GM12878 (cell line): ENCODE measurements at regions not wholly inside any gene's neighbourhood (a gene's known extent, or its start where the extent isn't known, plus 50 kb on each side); places are given as distances from the start of the nearest gene placed in this dataset.

Experiments
- ATAC-seq: fragments of 200-7000 bp; cut with Tn5 transposase; 3 replicates; pipeline ENCODE4 v1.9.1; 2020; ENCODE audit warnings: mild to moderate bottlenecking, moderate library complexity
- BruUV-seq: library from RNA; stranded (reverse); fragments of 400-500 nt; replicated peaks from 2 replicates; lab custom pipeline; 2021; lab: Mats Ljungman, UMichigan
- CTCF ChIA-PET: fragments of 300-600 bp; sonication (Branson Sonifier 250); formaldehyde crosslinking; extraction: SDS; loops from one replicate; lab custom pipeline; 2021; ENCODE audit warnings: inconsistent platforms; lab: Yijun Ruan, JAX
- POLR2A ChIA-PET: fragments of 350-600 bp; formaldehyde crosslinking; extraction: SDS; loops from one replicate; lab custom pipeline; 2021; ENCODE audit warnings: inconsistent platforms; lab: Charles Lee
- RAD21 ChIA-PET: fragments of 300-600 bp; sonication (Branson Sonifier 250); formaldehyde crosslinking; loops from one replicate; lab custom pipeline; 2023; ENCODE audit warnings: antibody characterized with exemption; ENCODE audit not compliant: unreplicated experiment; lab: Charles Lee
- SMC1A ChIA-PET: fragments of 300-600 bp; sonication (Branson Sonifier 250); formaldehyde crosslinking; loops from one replicate; lab custom pipeline; 2023; ENCODE audit not compliant: unreplicated experiment, uncharacterized antibody; lab: Charles Lee
- DNase-seq: peaks from one replicate; pipeline ENCODE4 v3.0.0-alpha.2; 2011; ENCODE audit warnings: low read depth, low spot score
- FAIRE-seq: peaks from 3 replicates; lab custom pipeline; 2011; peaks lifted over from hg19 to GRCh38; lab: Jason Lieb, UNC
- H2AFZ ChIP-seq: 2 replicates; pipeline ENCODE4 v1.6.0; 2011; ENCODE audit warnings: low read depth, low read length, control low read depth; ENCODE audit not compliant: control insufficient read depth
- H3K27ac ChIP-seq: 2 replicates; pipeline ENCODE4 v1.5.1; 2011; ENCODE audit warnings: control low read depth; ENCODE audit not compliant: control insufficient read depth, insufficient read depth
- H3K27me3 ChIP-seq, 2 experiments: replicated peaks in 1 of 2; 2 replicates each; pipeline versions ENCODE4 v1.6.0 to v1.6.1; 2011; ENCODE audit warnings: low read length in 1 of 2; ENCODE audit not compliant: control insufficient read depth in 2 of 2, insufficient read depth in 2 of 2
- H3K36me3 ChIP-seq, 2 experiments: 2 replicates each; pipeline ENCODE4 v1.5.1; 2011; ENCODE audit warnings: low read length in 1 of 2; ENCODE audit not compliant: control insufficient read depth in 2 of 2, insufficient read depth in 2 of 2
- H3K4me1 ChIP-seq: 2 replicates; pipeline ENCODE4 v1.6.1; 2011; ENCODE audit warnings: mild to moderate bottlenecking, low read length, moderate library complexity, mixed read lengths; ENCODE audit not compliant: control insufficient read depth, insufficient read depth
- H3K4me2 ChIP-seq: 2 replicates; pipeline ENCODE4 v1.6.0; 2011; ENCODE audit warnings: control low read depth; ENCODE audit not compliant: control insufficient read depth, insufficient read depth
- H3K4me3 ChIP-seq: fragments of 200-600 bp; sonication (generic); 2 replicates; pipeline ENCODE4 v1.5.1; 2016
- H3K79me2 ChIP-seq: 2 replicates; pipeline ENCODE4 v1.6.0; 2011; ENCODE audit warnings: low read length; ENCODE audit not compliant: control insufficient read depth, insufficient read depth
- H3K9ac ChIP-seq: 2 replicates; pipeline ENCODE4 v1.8.0; 2011; ENCODE audit warnings: low read length, control low read depth, mixed read lengths; ENCODE audit not compliant: control insufficient read depth, insufficient read depth
- H3K9me3 ChIP-seq: replicated peaks from 3 replicates; pipeline ENCODE4 v1.5.1; 2011; ENCODE audit warnings: mild to moderate bottlenecking, low read length; ENCODE audit not compliant: control insufficient read depth, insufficient read depth
- H4K20me1 ChIP-seq: 2 replicates; pipeline ENCODE4 v1.6.0; 2011; ENCODE audit not compliant: control insufficient read depth, insufficient read depth
- ATF2 ChIP-seq: IDR thresholded peaks from 2 replicates; pipeline ENCODE4 v1.6.1; 2012; ENCODE audit warnings: low read length, inconsistent platforms
- CBX3 ChIP-seq: fragments of 200-600 bp; sonication (generic); IDR thresholded peaks from 2 replicates; pipeline ENCODE4 v1.6.1; 2016; ENCODE audit warnings: low read depth, borderline replicate concordance
- HDGF ChIP-seq: fragments of 450-650 bp; IDR thresholded peaks from 2 replicates; pipeline ENCODE4 v1.6.1; 2016; ENCODE audit warnings: antibody characterized with exemption
- HSF1 ChIP-seq: fragments of 150-350 bp; IDR thresholded peaks from 2 replicates; pipeline ENCODE4 v1.6.1; 2014; ENCODE audit warnings: mild to moderate bottlenecking, low read depth, low read length
- JUND ChIP-seq: IDR thresholded peaks from 2 replicates; pipeline ENCODE4 v1.6.1; 2012; ENCODE audit warnings: low read depth, mild to moderate bottlenecking, low read length, improper control_type of control experiment, moderate library complexity
- NFXL1 ChIP-seq: fragments of 450-650 bp; IDR thresholded peaks from 2 replicates; pipeline ENCODE4 v1.6.1; 2017; ENCODE audit warnings: antibody characterized with exemption, mild to moderate bottlenecking, borderline replicate concordance
- SRF ChIP-seq, 2 experiments: IDR thresholded peaks; 2 replicates each; pipeline ENCODE4 v1.6.1; 2011; ENCODE audit warnings: low read depth in 2 of 2, low read length in 2 of 2, mild to moderate bottlenecking in 1 of 2, moderate library complexity in 1 of 2
- TCF7 ChIP-seq: IDR thresholded peaks from 2 replicates; pipeline ENCODE4 v1.6.1; 2014; ENCODE audit warnings: antibody characterized with exemption, borderline replicate concordance
- YBX1 ChIP-seq: fragments of 450-650 bp; IDR thresholded peaks from 2 replicates; pipeline ENCODE4 v1.6.1; 2016; ENCODE audit warnings: antibody characterized with exemption
- WGBS: methylation state at CpG from one replicate; pipeline ENCODE4 v1.1.6; 2016; ENCODE audit warnings: low lambda C conversion rate; ENCODE audit not compliant: insufficient replicate concordance, insufficient coverage; ENCODE audit errors: missing lambda C conversion rate; 5-methylcytosine and 5-hydroxymethylcytosine counted together
- in situ Hi-C: fragments of 300-500 bp; cut with MboI; formaldehyde crosslinking; loops from 9 replicates; pipeline ENCODE4 v1.14.3; 2018; ENCODE audit warnings: mixed read lengths
- intact Hi-C: fragments of 100-400 bp; cut with micrococcal nuclease; formaldehyde crosslinking; loops from one replicate; pipeline ENCODE4 v1.14.2; 2022; ENCODE audit not compliant: unreplicated experiment

- H3K9ac ChIP-seq: no peak overlapping the region
- H3K4me2 ChIP-seq: no peak overlapping the region
- SMC1A ChIA-PET: interaction anchor here (1.4 kb wide), 1 partner anchor 65 kb away, joined by 4 read pairs; no protein-coding TSS in a partner anchor
- H3K4me3 ChIP-seq: no peak overlapping the region
- BruUV-seq: no TSS peak
- WGBS: 89% methylated on average over 4 of the region's 4 CpGs
- H3K79me2 ChIP-seq: peaks cover 2% of the 10 kb centered on the region
- no peaks in the 10 kb centered on the region for H3K36me3 ChIP-seq
- H2AFZ ChIP-seq: no peak overlapping the region
- POLR2A ChIA-PET: no interaction called here
- H3K4me1 ChIP-seq: no peaks in the 10 kb centered on the region
- intact Hi-C loops: no loop called here
- TF ChIP-seq TCF7: no peak
- no peak for TF ChIP-seq CBX3
- no peak for TF ChIP-seq YBX1
- no peak for TF ChIP-seq HDGF
- no peak for TF ChIP-seq HSF1
- TF ChIP-seq ATF2: no peak
- TF ChIP-seq JUND: no peak
- TF ChIP-seq NFXL1: no peak
- no peak for TF ChIP-seq SRF (IDR thresholded peaks at IDR 0.05; ENCODE audit: low read depth in 2 of 2, low read length in 2 of 2)
- RAD21 ChIA-PET: no interaction called here
- no peak overlapping the region for H3K27ac ChIP-seq
- FAIRE-seq: peak; percentile 62
- H3K27me3 ChIP-seq: no peaks in the 10 kb centered on the region
- CTCF ChIA-PET: interaction anchor here (0.8 kb wide), 1 partner anchor 65 kb away, joined by 3 read pairs; no protein-coding TSS in a partner anchor
- ATAC-seq: no peak
- H4K20me1 ChIP-seq: no peaks in the 10 kb centered on the region
- in situ Hi-C loops: no loop called here
- no peak for DNase-seq
- H3K9me3 ChIP-seq: no peaks in the 10 kb centered on the region
Measured at GRCh38 chr6:144416244-144416643, 131.1 kb downstream of the UTRN start.
